ENCODE measurements at regions not wholly inside any gene's neighbourhood (a gene's known extent, or its start where the extent isn't known, plus 50 kb on each side); places are given as distances from the start of the nearest gene placed in this dataset.

DNA sequence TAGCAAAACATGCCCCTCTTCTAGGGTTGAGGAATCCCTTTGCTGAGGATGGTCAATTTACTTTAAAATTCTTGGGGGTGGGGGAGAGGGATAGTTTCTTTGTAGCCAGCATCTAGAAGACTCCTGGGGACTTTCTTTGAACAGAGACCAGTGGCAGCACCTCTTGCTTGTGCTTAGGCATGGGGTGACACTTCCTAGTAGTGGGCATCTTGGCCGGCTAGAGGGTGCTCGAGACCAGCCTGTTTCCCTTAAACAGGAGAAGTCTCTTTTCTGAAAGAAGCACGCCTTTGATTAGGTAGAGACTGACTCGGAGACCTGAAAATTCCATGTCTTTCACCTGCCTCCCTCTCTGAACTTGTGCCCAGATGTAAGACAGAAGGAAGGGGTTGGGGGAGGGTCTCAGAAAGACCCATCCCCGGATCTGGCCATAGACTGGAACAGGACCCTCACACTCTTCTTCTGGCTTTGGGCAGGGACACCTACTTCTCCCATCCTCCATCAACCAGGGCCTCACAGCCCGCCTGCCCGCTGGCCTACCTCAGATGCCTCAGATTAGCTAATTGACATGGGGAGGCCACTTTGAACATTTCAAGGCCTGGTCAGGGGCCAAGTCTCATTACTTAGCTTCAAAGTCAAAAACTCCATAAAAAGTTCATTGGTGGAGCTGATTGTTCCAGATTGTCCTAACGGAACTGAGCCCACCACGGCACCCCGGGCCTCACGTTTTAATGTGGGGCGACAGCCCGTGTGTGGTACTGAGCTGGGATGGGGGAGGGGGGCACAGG is 172.2 kb downstream of the CDC5L start:
- Histone ChIP-seq H3K27me3 (ENCODE audit: control insufficient read depth, extremely low read depth, insufficient read depth, low read length) (peaks cover 24% of the 10 kb centered on the region), H4K20me1 (ENCODE audit: control insufficient read depth, extremely low read depth, insufficient read depth, low read length) (no peaks in the 10 kb centered on the region), H3K9me3 (ENCODE audit: control insufficient read depth, low read depth, low read length) (no peaks in the 10 kb centered on the region), H3K79me2 (ENCODE audit: control insufficient read depth, insufficient read depth, low read length) (no peaks in the 10 kb centered on the region), H3K4me2 (ENCODE audit: control insufficient read depth, extremely low read depth, insufficient read depth, low read depth, low read length) (no peak overlapping the region), H3K9me1 (ENCODE audit: control insufficient read depth, extremely low read depth, insufficient read depth, low read length) (no peaks in the 10 kb centered on the region), H2AFZ (ENCODE audit: control insufficient read depth, low read length) (no peak overlapping the region), H3K36me3 (ENCODE audit: control insufficient read depth in 2 of 2, extremely low read depth in 1 of 2, insufficient read depth in 2 of 2, low read length in 2 of 2) (no peaks in the 10 kb centered on the region), H3K4me3 (ENCODE audit: control insufficient read depth in 2 of 3, extremely low read depth in 1 of 3, insufficient read depth in 2 of 3, low read depth in 1 of 3, low read length in 3 of 3) (no peak overlapping the region), H3K4me1 (ENCODE audit: control insufficient read depth, extremely low read depth, insufficient read depth, low read length) (no peaks in the 10 kb centered on the region), H3K27ac (ENCODE audit: control insufficient read depth, insufficient read depth, low read length) (no peak overlapping the region), H3K9ac (ENCODE audit: control insufficient read depth, extremely low read depth, insufficient read depth, low read length) (no peak overlapping the region)
- TF ChIP-seq EZH2 (IDR thresholded peaks at IDR 0.05; ENCODE audit: low read length), result no peak
- TF ChIP-seq, protein P1, sequence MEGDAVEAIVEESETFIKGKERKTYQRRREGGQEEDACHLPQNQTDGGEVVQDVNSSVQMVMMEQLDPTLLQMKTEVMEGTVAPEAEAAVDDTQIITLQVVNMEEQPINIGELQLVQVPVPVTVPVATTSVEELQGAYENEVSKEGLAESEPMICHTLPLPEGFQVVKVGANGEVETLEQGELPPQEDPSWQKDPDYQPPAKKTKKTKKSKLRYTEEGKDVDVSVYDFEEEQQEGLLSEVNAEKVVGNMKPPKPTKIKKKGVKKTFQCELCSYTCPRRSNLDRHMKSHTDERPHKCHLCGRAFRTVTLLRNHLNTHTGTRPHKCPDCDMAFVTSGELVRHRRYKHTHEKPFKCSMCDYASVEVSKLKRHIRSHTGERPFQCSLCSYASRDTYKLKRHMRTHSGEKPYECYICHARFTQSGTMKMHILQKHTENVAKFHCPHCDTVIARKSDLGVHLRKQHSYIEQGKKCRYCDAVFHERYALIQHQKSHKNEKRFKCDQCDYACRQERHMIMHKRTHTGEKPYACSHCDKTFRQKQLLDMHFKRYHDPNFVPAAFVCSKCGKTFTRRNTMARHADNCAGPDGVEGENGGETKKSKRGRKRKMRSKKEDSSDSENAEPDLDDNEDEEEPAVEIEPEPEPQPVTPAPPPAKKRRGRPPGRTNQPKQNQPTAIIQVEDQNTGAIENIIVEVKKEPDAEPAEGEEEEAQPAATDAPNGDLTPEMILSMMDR (optimal IDR thresholded peaks at IDR 0.05 in 1 of 3, IDR thresholded peaks at IDR 0.05 in 1 of 3, conservative IDR thresholded peaks at IDR 0.05 in 1 of 3; ENCODE audit: extremely low read depth in 1 of 3, insufficient read depth in 2 of 3, low read length in 3 of 3), result no peak
- FAIRE-seq (no peak), DNase-seq (ENCODE audit: low read depth, low spot score) (no peak)
- dilution Hi-C loops (cut with MboI; ENCODE audit: extremely low pct_ligation_motif_present, low sequenced_read_pairs), result no loop called here

DNA sequence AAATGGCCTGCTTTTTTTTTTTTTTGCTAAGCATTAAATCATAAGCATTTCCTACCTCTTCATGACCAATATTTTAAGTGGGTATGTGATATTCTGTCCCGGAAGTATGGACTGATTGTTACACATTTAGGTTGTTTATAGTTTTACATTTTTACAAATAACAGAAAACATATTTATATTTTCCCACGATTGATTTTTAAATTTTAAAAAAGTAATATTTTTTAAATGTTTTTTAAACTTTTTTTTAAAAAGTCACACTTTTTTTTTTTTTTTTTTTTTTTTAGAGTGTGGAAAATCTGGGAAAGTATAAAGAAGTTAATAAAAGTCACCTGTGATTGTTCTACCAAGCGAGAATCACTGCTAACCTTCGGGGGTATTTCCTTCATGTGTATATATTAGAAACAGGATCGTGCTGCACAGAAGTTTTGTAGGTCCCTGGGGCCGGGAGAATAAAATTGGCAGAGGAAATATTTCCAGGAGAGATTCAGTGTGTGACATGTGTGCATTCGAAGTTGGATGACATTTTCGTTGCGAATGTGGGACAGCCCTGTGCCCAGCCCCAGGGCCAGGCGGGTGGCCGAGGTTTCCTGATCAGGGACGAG is 173.1 kb downstream of the CDC5L start:
- H3K4me3 ChIP-seq (ENCODE audit: control insufficient read depth in 2 of 3, extremely low read depth in 1 of 3, insufficient read depth in 2 of 3, low read depth in 1 of 3, low read length in 3 of 3), result no peak overlapping the region
- no peaks in the 10 kb centered on the region for H3K9me1 ChIP-seq (ENCODE audit: control insufficient read depth, extremely low read depth, insufficient read depth, low read length)
- H3K27ac ChIP-seq (ENCODE audit: control insufficient read depth, insufficient read depth, low read length), result no peak overlapping the region
- H3K4me1 ChIP-seq (ENCODE audit: control insufficient read depth, extremely low read depth, insufficient read depth, low read length), result no peaks in the 10 kb centered on the region
- no peaks in the 10 kb centered on the region for H4K20me1 ChIP-seq (ENCODE audit: control insufficient read depth, extremely low read depth, insufficient read depth, low read length)
- peaks cover 24% of the 10 kb centered on the region for H3K27me3 ChIP-seq (ENCODE audit: control insufficient read depth, extremely low read depth, insufficient read depth, low read length)
- TF ChIP-seq, protein P1 (optimal IDR thresholded peaks at IDR 0.05 in 1 of 3, IDR thresholded peaks at IDR 0.05 in 1 of 3, conservative IDR thresholded peaks at IDR 0.05 in 1 of 3; ENCODE audit: extremely low read depth in 1 of 3, insufficient read depth in 2 of 3, low read length in 3 of 3), result no peak
- no peaks in the 10 kb centered on the region for H3K9me3 ChIP-seq (ENCODE audit: control insufficient read depth, low read depth, low read length)
- no peak overlapping the region for H3K9ac ChIP-seq (ENCODE audit: control insufficient read depth, extremely low read depth, insufficient read depth, low read length)
- H3K36me3 ChIP-seq (ENCODE audit: control insufficient read depth in 2 of 2, extremely low read depth in 1 of 2, insufficient read depth in 2 of 2, low read length in 2 of 2), result no peaks in the 10 kb centered on the region
- FAIRE-seq (no peak), DNase-seq (ENCODE audit: low read depth, low spot score) (no peak)
- dilution Hi-C loops (cut with MboI; ENCODE audit: extremely low pct_ligation_motif_present, low sequenced_read_pairs), result no loop called here
- no peak overlapping the region for H2AFZ ChIP-seq (ENCODE audit: control insufficient read depth, low read length)
- no peak overlapping the region for H3K4me2 ChIP-seq (ENCODE audit: control insufficient read depth, extremely low read depth, insufficient read depth, low read depth, low read length)
- no peaks in the 10 kb centered on the region for H3K79me2 ChIP-seq (ENCODE audit: control insufficient read depth, insufficient read depth, low read length)
